K562 (cell line): ENCODE measurements at regions not wholly inside any gene's neighbourhood (a gene's known extent, or its start where the extent isn't known, plus 50 kb on each side); places are given as distances from the start of the nearest gene placed in this dataset.

Experiments
- GABPB2 ChIP-seq: fragments of 250-450 bp; sonication (Bioruptor Pico); conservative IDR thresholded peaks from 2 replicates; pipeline ENCODE4 v1.5.1; 2021; ENCODE audit warnings: mild to moderate bottlenecking
- HNRNPLL ChIP-seq: fragments of 200-400 bp; formaldehyde crosslinking; IDR thresholded peaks from 2 replicates; pipeline ENCODE4 v1.6.1; 2017; ENCODE audit warnings: low read length, low read depth, mild to moderate bottlenecking; ENCODE audit not compliant: poor library complexity, severe bottlenecking
- RFX1 ChIP-seq: fragments of 450-650 bp; IDR thresholded peaks from 2 replicates; pipeline ENCODE4 v1.6.1; 2016; ENCODE audit warnings: mild to moderate bottlenecking, moderate library complexity
- UBTF ChIP-seq, 2 experiments: IDR thresholded peaks; 2 replicates each; pipeline ENCODE4 v1.6.1; 2012; ENCODE audit warnings: improper control_type of control experiment in 2 of 2, low read depth in 2 of 2, low read length in 2 of 2, borderline replicate concordance in 1 of 2
- ZNF282 ChIP-seq: sonication (generic); formaldehyde crosslinking; IDR thresholded peaks from 2 replicates; pipeline ENCODE4 v1.8.1; 2023; ENCODE audit warnings: missing genetic modification reagents

GRCh38 chr13:46498650-46499049 is 54.3 kb upstream of the LRCH1 start:
- TF ChIP-seq ZNF282 (CRISPR knock-in tag) (no peak), HNRNPLL (no peak), UBTF (IDR thresholded peaks at IDR 0.05; ENCODE audit: borderline replicate concordance in 1 of 2, low read depth in 2 of 2, low read length in 2 of 2) (no peak), GABPB2 (CRISPR knock-in tag) (no peak), RFX1 (no peak)
